Vagina (tissue), 2 donors: ENCODE measurements at regions not wholly inside any gene's neighbourhood (a gene's known extent, or its start where the extent isn't known, plus 50 kb on each side); places are given as distances from the start of the nearest gene placed in this dataset.

Experiments
- DNase-seq, 2 donors: peaks; one replicate each; pipeline ENCODE4 v3.0.0-alpha.2; 2017; ENCODE audit errors: extremely low spot score in 2 of 2
- H3K27ac ChIP-seq: fragments of 200-600 bp; sonication (generic); one replicate; pipeline ENCODE4 v1.5.1; 2019
- H3K27me3 ChIP-seq: fragments of 200-600 bp; sonication (generic); one replicate; pipeline ENCODE4 v1.5.1; 2019
- H3K36me3 ChIP-seq, 2 donors: fragments of 200-600 bp; sonication (generic); one replicate each; pipeline ENCODE4 v1.5.1; 2017 to 2019
- H3K4me1 ChIP-seq: fragments of 200-600 bp; sonication (generic); one replicate; pipeline ENCODE4 v1.5.1; 2019
- H3K4me3 ChIP-seq, 2 donors: fragments of 200-600 bp; sonication (generic); 1 replicate in 1 of 2; 2 replicates in 1 of 2; pipeline ENCODE4 v1.5.1; 2016 to 2019
- H3K9me3 ChIP-seq: fragments of 200-600 bp; sonication (generic); one replicate; pipeline ENCODE4 v1.5.1; 2019
- CTCF ChIP-seq, 3 experiments: fragments of 450-650 bp in 2 of 3; fragments of 200-600 bp in 1 of 3; sonication (generic) in 1 of 3; IDR thresholded peaks; one replicate each; pipeline ENCODE4 v1.5.1; 2017 to 2019; ENCODE audit warnings: antibody characterized with exemption in 3 of 3, mild to moderate bottlenecking in 2 of 3, moderate library complexity in 2 of 3
- POLR2A ChIP-seq, 2 donors: fragments of 450-650 bp; IDR thresholded peaks; one replicate each; pipeline ENCODE4 v1.6.1; 2017; ENCODE audit warnings: antibody characterized with exemption in 2 of 2, mild to moderate bottlenecking in 2 of 2, moderate library complexity in 2 of 2
- POLR2AphosphoS5 ChIP-seq, 2 donors: sonication (generic); formaldehyde crosslinking; IDR thresholded peaks; one replicate each; pipeline ENCODE4 v1.9.0; 2017; ENCODE audit warnings: antibody characterized with exemption in 2 of 2, mild to moderate bottlenecking in 2 of 2, low read depth in 1 of 2; ENCODE audit not compliant: insufficient read depth in 1 of 2
- intact Hi-C: fragments of 100-400 bp; cut with DNase I; formaldehyde crosslinking; loops from one replicate; pipeline ENCODE4 v1.15.1; 2023

GRCh38 chr2:188922191-188922590 lies 52.0 kb upstream of the COL3A1 start:
- H3K4me3 ChIP-seq: no peak overlapping the region
- H3K27me3 ChIP-seq: no peaks in the 10 kb centered on the region
- no peaks in the 10 kb centered on the region for H3K36me3 ChIP-seq
- DNase-seq: no peak
- H3K9me3 ChIP-seq: no peaks in the 10 kb centered on the region
- TF ChIP-seq POLR2A (IDR thresholded peaks at IDR 0.05) (no peak), CTCF (IDR thresholded peaks at IDR 0.05) (no peak), POLR2AphosphoS5 (IDR thresholded peaks at IDR 0.05; ENCODE audit: insufficient read depth in 1 of 2, low read depth in 1 of 2) (no peak)
- H3K27ac ChIP-seq: no peak overlapping the region
- intact Hi-C loops: no loop called here
- H3K4me1 ChIP-seq: no peaks in the 10 kb centered on the region
